ENCODE measurements at regions not wholly inside any gene's neighbourhood (a gene's known extent, or its start where the extent isn't known, plus 50 kb on each side); places are given as distances from the start of the nearest gene placed in this dataset.
"Not testable (repeated sequence)": the region's sequence is repeated elsewhere in the genome, so short reads cannot be mapped to it uniquely, and the experiment has no call there.

DNA sequence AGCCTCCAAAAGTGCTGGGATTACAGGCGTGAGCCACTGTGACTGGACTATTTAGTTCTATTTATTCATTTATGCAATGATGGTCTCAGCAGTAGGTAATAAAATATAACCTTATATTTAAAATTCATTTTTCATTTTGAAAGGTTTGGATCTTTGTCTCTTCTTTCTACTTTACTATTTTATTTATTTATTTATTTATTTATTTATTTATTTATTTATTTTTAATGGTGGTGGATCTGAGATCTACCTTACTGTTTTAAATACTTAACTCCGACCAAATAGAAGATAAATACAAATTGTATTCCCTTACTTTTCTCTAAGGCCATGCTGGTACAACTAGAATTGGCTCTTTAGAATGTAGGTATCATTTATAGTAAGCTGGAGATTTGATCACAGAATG is 159.9 kb upstream of the NBPF19 start:
- not testable (repeated sequence) for TF ChIP-seq POLR2A, EP300 (IDR thresholded peaks at IDR 0.05)
- TF ChIP-seq, protein P1, sequence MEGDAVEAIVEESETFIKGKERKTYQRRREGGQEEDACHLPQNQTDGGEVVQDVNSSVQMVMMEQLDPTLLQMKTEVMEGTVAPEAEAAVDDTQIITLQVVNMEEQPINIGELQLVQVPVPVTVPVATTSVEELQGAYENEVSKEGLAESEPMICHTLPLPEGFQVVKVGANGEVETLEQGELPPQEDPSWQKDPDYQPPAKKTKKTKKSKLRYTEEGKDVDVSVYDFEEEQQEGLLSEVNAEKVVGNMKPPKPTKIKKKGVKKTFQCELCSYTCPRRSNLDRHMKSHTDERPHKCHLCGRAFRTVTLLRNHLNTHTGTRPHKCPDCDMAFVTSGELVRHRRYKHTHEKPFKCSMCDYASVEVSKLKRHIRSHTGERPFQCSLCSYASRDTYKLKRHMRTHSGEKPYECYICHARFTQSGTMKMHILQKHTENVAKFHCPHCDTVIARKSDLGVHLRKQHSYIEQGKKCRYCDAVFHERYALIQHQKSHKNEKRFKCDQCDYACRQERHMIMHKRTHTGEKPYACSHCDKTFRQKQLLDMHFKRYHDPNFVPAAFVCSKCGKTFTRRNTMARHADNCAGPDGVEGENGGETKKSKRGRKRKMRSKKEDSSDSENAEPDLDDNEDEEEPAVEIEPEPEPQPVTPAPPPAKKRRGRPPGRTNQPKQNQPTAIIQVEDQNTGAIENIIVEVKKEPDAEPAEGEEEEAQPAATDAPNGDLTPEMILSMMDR (IDR thresholded peaks at IDR 0.05), result not testable (repeated sequence)

All from ovary (tissue), 3 donors.